ENCODE measurements at regions not wholly inside any gene's neighbourhood (a gene's known extent, or its start where the extent isn't known, plus 50 kb on each side); places are given as distances from the start of the nearest gene placed in this dataset.

- no peak for TF ChIP-seq CTCF (conservative IDR thresholded peaks at IDR 0.05 in 1 of 2, IDR thresholded peaks at IDR 0.05 in 1 of 2; ENCODE audit: low read depth in 1 of 2, low read length in 2 of 2)
- no peak for TF ChIP-seq EZH2 (IDR thresholded peaks at IDR 0.05; ENCODE audit: low read length, missing control alignments)
Observed at GRCh38 chr7:16951483-16952080, 69.8 kb upstream of the AGR3 start.

Data from fibroblast of lung (primary cell).